Eye (tissue), 1 donor: ENCODE measurements at regions not wholly inside any gene's neighbourhood (a gene's known extent, or its start where the extent isn't known, plus 50 kb on each side); places are given as distances from the start of the nearest gene placed in this dataset.

Source experiments
- DNase-seq: peaks from one replicate; pipeline ENCODE4 v3.0.0-alpha.2; 2015

DNA sequence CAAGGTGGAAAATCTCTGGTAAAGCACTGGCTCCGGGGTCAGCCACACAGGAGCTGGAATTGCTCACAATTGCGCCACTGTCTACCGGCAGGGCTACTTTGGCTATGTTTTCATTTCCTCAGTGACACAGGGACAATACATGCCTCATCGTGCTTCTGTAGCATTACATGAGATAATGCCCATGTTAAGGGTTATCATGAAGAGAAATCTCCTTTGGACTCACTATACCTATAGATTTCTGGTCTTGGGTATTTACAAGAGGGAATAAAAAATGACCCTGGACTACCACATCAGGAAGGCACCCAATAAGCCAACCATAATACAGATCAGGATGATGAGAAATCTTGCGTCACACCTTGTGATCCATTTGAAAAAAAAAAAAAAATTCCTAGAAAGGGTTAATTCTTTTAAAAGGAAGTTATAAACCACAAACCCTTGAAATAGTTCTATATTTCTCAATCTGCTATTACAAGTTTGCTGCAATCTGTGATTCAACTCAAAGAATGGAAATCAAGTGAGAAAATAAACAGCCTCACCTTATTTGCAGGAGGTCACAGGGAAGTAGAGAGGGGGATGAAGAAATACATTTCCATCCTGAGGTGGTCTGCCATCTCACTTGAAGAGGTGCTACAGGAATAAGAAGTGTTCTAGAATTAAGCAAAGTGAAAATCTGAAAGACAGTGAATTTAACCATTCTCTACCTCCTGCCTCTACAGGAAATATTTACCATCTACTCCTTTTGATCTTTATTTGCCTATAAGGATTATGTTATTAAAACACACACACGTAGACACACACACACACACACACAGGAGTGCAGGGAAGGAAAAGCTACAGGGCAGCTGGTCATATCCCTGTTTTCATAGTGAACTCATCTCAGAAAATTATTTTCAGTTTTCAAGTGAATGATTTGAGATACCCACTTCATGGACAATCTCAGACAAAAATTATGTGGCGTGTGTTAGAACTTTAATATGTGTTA, 231.3 kb upstream of the CELF2 start:
- DNase-seq, result no peak

DNA sequence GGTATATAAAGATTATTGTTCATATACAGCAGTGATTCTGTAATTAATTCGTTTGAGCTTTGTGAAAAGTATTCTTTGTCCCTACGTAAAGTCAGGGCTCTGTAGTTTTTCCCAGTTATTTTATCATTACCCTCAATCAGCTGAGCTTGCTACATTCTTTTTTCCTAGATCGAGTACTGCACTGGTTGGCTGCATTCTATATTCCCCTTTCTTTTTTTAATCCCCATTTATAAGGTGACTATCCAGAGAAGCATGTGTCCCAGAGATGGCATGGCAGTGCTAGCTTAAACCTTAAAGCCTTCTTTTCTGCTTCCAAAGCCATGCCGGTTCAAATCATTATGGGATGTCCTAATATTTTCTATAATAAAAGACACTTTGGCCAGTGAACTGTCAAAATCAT, 230.1 kb upstream of the CELF2 start:
- DNase-seq, result no peak

DNA sequence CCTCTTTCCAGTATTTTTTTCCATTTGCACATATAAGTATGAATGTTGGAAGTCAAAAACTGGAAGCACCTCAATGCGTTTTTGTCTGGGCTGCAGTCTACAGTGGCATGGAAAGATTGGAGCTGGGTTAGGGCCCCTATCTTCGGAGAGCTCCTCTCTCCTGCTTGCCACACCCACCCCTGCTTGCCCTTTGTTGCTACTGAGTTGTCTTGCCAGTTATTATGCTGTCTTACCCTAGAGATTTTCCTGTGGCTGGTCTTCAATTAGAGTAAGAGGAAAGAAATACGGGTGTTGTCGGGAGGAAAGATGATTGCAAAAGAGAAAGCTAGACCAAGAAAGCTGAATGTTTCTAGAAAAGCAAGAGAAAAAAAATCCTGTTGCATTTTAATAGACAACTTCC, 228.9 kb upstream of the CELF2 start:
- no peak for DNase-seq

DNA sequence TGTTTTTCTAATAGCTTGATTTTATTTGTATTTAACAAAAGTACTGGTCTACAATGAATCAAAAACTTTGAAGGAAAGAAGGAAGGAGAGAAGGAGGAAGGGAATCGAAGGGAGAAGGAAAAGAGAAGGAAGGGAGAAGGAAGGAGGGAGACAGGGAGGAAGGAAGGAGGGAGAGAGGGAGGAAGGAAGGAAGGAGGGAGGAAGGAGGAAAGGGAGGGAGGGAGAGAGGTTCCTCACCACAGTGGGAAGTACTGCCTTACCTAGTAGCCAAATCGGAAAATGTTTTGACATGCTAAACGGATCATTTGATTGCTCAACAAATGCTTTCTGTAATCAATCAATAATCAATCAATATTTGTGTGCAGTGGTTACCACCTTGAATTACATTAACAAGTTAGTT, 225.8 kb upstream of the CELF2 start:
- no peak for DNase-seq

DNA sequence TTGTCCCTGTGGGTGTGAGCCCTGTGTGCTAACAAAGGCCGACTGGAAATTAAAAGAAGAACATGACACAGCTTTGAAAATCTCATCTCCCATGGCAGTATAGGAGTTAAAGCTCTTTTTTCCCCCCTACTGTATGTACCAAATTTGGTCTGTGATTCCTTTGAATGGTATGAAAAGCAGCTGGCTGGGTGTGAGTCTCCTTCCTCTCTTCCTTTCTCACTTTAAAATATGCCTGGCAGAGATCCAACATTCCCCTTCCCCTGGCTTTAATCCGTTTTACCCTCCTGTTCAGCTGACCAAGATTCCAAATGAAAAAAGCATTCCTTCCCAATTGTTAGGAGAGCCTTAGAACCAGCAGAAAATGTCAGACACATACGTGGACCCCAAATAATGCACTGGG, 225.0 kb upstream of the CELF2 start:
- peak; percentile 83 for DNase-seq

DNA sequence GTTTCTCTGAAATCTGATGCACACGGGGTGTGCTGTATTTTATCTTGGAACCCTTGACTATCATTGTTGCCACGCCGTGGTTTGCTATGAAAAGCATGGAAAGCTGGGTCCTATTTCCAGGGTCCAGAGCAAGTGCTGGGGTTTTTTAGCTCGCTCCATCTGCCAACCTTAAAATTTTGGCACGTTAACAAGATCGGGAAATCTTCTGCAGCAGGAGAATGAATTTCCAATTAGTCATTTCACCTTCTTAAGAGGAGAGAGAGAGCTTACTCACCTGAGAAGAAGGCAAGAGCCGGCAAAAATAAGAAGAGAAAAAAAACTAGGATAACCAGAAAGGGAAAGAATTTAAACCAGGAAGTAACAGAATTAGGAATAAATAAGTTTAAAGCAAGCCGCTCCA, 223.6 kb upstream of the CELF2 start:
- no peak for DNase-seq

DNA sequence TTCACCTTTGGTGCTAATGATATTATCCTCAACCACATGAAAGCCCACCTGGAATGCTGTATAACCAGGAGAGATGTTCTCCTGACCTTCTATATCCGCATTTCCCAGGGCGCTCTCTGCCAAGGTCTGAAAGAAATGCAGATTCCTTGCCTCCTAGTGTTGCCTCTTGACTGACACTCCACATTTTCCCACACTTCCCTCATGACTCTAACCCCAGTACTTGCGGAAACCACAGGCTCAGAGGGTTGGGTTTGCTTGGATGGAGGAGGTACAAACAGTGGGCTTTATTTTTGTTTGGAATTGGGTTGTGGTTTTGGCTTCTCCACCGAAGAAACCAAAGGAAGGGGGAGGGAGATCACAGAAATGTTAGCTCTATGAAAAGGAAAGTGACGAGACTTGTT, 222.9 kb upstream of the CELF2 start:
- peak; percentile 36 for DNase-seq

DNA sequence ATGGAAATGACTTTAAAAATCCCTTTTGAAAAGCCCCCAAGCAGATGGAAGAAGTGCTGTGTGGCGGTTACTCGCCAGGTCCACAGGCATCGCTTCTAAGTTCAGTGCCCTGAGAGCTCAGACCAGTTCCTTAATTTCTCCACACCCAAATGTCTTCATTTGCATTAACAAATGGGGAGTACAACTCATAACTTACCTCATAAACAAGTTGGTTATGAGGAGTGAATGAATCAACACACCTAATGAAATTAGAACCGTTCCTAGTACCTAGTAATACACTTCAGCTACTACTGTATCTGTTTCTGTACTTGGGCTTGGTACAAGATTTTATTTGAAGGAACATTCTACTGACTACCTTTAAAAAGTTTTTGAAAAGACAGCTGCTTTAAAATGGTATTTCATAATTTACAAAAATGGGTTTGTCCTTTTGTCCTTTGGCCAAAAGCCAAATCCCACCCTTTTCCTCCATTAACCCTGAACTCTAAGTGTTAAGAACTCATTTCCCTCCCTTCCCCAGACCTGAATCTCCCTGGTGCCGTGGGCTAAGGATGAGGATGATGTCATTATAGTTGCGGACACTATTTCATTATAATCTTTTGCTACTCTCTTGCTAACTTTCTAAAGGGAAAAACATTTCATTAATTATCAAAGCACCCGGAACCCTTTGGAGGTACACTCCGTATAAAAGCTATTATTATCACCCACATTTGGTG, 221.5 kb upstream of the CELF2 start:
- peak; percentile 67 for DNase-seq

DNA sequence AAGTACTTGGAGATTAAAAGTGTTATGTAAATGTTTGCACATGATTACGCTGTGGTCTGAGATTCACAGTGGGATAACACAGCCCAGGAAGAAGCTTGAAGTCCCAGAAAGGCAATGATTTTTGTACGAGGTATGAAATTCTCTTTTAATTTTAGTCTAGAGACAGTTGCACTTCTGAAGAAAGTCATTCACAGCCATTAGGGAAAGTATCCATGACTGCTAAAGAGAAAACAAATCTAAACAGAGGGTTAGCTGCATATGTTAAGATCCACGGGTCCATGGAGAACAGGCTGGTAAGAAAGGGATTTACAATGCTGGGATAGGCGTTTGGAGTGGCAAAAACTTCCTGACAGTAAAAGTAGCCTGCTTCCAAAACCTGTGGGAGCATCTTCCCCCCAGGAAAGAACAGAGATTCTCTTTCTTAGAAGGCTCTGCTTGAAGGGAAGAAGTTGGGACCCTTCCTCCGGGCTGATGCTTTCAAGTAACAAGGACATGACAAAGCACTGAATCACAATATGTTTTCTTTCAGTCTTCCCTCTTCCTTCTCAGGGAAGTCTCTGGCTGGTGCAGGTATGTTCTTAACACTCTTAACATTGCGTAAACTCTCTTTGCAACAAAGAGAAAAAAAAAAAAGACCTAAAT, 220.8 kb upstream of the CELF2 start:
- peak; percentile 50 for DNase-seq

DNA sequence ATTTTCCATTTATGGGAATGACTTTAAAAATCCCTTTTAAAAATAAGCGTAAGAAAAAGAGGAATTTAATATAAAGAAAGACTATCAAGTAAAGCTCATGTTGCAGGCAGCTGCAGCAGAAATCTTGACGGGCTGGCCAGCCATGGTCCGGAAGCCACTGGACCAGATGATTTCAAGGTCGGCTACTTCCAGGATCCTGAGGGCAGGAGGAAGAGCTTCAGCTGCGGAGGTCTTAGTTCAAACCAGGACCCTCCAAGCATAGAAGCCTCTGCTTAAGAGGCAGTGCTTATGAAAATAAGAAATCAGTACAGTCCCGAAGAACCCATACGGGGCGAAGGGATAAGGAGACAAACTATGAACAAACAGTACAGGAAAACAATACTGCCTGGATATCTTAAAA, 220.2 kb upstream of the CELF2 start:
- DNase-seq, result peak; percentile 43

DNA sequence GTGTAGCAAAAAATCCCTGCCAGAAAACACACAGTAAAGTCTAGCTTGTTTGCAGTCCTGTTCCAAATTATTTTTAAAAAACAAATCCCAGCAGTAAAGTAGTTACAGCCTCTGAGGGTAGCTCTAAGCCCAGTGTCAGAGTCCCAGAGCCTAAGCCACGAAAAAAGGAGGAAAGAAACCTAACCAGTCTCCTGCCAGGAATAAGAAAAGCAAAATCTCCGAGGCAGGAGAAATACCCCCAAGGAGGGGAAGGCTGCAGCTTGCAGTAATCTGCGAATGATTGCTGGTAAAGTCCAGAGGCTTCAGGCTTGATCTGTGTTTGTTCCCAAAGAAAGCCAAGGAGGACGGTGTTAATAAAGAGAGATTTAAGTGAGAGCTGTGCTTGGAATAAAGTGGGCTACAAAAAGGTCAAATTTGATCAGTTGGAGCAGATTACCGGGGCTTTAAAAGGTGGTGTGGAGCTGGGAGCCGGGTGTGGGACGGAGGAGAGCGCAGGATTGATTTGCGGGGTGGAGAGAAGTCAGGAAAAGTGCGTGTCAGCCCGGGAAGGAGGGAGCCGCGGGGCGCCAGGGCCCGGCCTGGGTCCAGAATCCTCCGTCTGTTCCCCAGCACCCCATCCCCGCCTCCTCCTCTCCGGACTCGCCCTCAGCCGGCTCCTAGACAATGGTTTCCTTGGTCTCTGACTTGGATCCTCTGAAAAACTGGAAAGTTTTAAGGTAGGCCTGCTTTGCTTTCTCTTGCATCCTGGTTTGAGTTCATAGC, 219.4 kb upstream of the CELF2 start:
- DNase-seq, result peak; percentile 66

DNA sequence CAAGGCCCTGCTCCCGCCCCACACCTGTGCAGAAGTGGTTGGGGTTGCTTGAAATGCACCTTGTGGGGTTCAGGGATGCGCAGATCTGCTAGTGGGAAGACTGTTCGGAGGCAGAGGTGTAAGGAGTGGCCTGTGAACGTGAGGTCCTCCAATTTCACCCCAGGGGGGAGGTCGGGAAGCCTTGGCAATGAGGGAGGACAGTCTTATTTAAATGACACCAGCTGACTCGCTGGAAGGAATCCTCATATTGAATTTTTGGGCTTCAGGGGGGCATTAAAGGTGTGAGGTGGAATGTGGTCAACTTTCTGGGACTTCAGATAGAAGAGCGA, 218.8 kb upstream of the CELF2 start:
- no peak for DNase-seq

DNA sequence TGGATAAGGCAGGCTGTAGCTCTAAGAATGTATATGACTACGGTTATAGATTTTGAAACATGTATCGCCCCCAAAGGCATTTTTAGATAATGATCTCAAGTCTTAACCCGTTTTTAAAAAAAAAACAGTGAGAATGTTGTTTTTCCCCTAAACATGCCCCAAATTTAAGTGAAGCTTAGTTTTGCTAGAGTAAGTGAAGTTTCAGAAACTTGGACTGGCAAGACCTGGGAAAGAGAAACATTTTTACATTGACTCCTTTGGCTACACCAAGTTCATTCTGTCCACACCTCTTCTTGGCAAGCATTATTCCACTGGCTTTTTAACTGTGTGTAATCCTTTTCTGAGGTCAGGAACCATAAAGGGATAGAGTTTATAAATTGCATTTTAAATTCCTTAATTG, 216.7 kb upstream of the CELF2 start:
- no peak for DNase-seq

DNA sequence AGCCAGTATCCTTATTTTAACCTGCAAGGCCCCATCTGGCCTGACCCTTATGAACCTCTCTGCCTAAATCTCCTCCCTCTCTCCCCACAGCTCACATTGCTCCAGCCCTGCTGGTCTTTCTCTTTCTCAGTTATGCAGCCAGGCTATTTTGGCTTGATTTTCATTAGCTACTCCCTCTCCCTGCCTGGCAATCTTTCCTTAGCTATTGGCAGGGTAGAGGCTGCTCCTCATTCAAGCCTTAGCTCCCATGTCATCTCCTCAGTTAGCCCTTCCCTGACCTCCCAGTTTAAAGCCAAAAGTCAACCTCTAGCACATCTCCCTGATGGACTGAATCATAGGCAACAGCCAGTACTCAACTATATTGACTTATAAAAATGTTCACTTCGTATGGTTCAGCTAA, 214.4 kb upstream of the CELF2 start:
- DNase-seq, result no peak

DNA sequence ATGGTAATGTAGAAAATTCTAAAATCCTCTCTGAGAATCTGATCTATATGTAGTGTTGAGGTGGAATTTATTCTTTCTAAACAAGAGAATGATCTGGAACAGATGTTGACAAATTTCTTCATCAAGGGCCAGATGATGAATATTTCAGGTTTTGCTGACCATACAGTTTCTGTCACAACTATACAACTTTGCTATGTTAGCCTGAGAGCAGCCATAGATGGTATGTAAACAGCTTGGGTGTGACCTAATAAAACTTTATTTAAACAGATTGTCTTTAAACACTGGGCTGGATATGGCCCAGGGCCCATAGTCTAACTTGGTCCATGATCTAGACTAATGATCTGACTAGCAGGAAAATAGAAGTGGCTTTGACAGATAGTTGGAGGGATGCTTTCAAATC, 213.6 kb upstream of the CELF2 start:
- no peak for DNase-seq

DNA sequence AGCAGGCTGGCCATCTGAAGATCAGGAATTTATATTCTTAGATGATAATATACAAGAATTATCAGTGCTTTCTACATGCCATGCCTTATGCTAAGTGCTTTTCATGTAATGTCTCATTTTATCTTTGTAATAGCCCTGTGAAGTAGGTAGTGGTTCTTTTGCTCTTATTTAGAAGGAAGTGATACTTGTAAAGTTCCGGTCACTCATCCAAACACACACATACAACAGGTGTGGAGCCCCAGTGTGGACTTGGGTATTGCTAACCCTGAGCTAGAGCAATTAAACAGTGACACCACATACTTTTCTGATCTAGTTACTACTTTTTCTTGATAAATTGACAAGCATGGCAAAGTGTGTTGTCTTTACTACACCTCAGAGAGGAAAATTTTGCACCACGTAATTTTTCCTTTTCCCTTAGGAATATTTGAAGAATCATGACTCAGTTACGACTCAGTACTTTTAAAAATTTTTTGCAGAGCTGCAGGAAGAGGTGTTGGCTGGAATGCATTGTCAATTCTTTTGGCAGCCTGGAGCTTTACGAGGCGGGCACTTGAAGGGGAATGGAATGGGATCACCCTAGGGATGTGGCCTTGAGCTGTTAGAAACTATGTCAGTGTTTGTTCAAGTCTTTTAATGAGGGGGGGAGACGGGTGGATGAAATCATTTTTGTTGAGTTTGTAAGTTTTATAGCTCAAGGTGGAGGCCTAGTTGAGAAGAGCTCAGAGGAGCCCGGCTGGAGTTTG, 212.5 kb upstream of the CELF2 start:
- DNase-seq, result no peak

DNA sequence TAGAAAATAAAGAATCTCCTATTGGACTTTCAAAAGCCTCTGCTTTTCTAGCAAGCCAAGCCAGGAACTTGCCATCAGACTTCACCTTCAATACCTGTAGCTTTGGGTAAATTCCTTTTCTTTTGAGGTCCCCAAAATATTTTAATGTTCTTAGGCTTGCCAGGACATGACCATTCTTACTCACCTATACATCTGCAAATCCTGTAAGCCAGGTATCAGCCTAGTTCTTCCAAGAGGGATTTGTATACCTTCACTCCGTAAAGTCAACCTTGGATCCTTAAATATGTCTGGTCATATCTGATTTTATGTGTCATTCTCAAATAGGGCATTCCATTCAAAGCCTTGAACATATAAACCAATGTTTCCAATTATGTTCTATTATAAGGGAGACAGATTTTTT, 210.6 kb upstream of the CELF2 start:
- no peak for DNase-seq

DNA sequence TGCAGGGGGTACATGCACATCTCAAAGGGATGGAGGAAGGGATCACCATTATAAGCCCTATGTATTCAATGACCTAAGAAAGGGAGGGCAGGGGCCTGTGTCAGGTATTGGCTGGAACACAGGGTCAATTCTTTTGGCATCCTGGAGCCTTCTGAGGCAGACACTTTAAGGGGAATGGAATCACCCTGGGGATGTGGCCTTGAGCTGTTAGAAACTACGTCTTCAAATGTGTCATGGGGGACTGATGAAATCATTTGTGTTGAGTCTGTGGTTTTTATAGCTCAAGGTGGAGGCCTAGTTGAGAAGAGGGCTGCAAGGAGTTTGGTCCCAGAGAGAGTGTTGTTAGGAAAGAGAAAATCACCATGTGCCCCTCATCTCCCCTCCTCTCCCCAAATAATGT, 206.1 kb upstream of the CELF2 start:
- DNase-seq, result no peak

DNA sequence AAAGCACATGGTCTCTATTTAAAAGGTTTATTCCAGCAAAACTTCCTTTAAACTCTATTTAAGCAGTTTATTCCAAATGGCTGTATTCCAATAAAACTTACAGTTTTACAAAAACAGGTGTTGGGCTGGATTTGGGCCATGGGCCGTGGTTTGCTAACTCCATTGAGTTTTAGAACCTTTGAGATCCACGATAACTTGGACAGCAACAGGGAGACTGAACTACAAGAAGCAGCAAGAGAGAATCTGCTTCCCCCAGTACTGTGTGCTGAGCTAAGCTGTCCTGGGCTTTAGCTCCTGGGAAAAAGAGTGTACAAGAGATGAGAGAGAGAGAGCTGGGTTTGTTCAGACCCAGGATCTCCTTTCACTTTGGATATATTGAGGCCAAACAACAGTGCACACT, 204.0 kb upstream of the CELF2 start:
- peak; percentile 34 for DNase-seq

DNA sequence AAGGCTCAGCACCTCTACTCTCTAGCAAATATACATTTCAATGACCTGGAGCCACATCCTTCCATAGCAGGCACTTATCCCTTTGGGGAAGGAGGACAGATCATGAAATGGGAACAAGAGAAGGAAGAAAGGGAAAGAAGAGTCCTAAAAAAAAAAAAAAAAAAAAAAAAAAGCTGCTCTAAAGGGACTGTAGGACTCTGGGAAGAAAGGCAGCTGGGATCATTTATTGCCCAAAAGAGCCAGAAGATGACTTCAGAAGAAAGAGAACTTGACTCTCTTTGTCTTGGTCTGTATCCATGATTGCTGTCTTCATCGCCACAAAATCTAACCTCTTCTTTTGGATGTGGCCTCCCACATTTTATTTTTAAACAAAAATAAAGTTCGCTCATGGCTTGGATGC, 203.6 kb upstream of the CELF2 start:
- DNase-seq, result no peak

DNA sequence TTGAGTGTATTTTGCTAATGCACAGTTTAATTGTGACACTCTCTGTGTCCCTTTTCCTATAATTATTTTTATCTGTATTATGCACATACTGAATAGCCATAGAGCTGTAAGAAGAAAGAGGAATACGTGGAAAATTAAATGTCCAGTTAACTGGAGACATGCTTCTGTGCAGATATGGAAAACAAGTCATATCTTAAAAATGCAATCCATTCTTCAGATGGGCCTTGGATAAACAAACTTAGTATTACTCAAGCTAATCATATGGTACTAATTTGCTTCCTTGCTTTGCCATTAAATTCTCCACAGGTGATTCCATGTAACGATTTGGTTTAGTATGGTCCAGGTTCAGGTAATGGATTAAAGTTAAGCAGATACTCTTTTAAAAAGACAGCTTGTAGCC, 201.2 kb upstream of the CELF2 start:
- no peak for DNase-seq

DNA sequence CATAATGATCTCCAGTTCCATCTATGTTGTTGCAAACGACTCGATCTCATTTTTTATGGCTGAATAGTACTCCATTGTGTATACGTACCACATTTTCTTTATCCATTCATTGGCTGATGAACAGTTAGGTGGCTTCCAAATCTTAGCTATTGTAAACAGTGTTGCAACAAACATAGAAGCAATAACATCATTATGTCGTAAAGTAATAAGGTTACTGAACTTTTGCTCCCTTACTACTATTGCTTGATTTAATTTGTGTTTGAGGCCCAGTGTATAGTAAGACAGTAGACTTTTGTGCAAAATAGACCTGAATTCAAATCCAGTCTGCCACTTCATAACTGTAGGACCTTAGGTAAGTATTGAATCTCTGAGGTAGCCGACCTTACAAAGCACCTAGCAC, 200.1 kb upstream of the CELF2 start:
- no peak for DNase-seq
